ENCODE measurements at regions not wholly inside any gene's neighbourhood (a gene's known extent, or its start where the extent isn't known, plus 50 kb on each side); places are given as distances from the start of the nearest gene placed in this dataset.

DNA sequence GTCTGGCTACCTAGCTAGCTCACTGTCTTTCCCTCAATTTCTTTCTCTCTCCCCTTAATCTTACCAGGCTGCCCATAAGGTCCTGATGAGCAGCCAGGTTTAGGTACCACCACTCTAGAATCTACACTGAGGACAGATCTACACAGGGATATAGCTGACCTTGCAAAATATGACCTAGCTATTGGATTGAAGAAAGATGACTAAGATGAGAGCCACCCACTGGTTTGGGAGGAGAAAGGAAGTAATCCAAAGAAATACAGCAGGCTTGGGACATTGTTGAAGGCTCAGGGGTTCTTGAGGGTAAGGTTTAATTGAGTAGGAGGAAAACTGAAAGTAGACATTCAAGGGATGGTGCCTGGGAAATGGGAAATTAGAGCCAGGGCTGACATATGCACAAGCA lies 142.0 kb upstream of the TMC3 start:
- ATAC-seq = no peak

DNA sequence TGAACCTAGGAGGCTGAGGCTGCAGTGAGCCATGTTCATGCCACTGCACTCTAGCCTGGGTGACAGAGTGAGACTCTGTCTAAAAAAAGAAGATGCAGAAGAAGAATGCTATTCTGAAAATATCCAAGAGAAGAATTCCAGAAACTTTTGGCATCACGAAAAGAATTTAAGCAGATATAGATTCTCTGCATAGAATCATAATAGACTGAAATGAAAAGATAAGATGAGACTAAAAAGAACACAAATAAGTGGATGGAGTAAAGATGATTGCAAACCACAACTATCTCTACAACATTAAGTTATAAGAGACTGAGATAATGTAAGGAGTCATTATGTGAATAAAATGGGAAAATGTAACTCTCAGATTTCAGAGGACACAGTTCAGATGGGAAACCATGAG lies 140.7 kb upstream of the TMC3 start:
- no TSS peak for BruUV-seq (replicated peaks)
- Histone ChIP-seq H3K27me3 (ENCODE audit: control insufficient read depth, insufficient read depth, low read length) (no peaks in the 10 kb centered on the region), H3K27ac (ENCODE audit: low read length) (no peak overlapping the region), H3K9me3 (ENCODE audit: control insufficient read depth, insufficient read depth, low read depth, low read length) (no peaks in the 10 kb centered on the region), H3K4me1 (ENCODE audit: control insufficient read depth, insufficient read depth, low read length) (no peaks in the 10 kb centered on the region; the same call in 1 of the 2 replicates), H3K4me3 (ENCODE audit: low read depth in 2 of 2, low read length in 2 of 2) (no peak overlapping the region), H3K36me3 (ENCODE audit: control insufficient read depth, insufficient read depth, low read length) (no peaks in the 10 kb centered on the region)
- POLR2A ChIA-PET = no interaction called here
- TF ChIP-seq, protein P1, sequence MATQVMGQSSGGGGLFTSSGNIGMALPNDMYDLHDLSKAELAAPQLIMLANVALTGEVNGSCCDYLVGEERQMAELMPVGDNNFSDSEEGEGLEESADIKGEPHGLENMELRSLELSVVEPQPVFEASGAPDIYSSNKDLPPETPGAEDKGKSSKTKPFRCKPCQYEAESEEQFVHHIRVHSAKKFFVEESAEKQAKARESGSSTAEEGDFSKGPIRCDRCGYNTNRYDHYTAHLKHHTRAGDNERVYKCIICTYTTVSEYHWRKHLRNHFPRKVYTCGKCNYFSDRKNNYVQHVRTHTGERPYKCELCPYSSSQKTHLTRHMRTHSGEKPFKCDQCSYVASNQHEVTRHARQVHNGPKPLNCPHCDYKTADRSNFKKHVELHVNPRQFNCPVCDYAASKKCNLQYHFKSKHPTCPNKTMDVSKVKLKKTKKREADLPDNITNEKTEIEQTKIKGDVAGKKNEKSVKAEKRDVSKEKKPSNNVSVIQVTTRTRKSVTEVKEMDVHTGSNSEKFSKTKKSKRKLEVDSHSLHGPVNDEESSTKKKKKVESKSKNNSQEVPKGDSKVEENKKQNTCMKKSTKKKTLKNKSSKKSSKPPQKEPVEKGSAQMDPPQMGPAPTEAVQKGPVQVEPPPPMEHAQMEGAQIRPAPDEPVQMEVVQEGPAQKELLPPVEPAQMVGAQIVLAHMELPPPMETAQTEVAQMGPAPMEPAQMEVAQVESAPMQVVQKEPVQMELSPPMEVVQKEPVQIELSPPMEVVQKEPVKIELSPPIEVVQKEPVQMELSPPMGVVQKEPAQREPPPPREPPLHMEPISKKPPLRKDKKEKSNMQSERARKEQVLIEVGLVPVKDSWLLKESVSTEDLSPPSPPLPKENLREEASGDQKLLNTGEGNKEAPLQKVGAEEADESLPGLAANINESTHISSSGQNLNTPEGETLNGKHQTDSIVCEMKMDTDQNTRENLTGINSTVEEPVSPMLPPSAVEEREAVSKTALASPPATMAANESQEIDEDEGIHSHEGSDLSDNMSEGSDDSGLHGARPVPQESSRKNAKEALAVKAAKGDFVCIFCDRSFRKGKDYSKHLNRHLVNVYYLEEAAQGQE (IDR thresholded peaks at IDR 0.05; ENCODE audit: insufficient read depth in 1 of 2, low read depth in 2 of 2, low read length in 1 of 2) = no peak
- no peak for TF ChIP-seq SIN3A (IDR thresholded peaks at IDR 0.05; ENCODE audit: borderline replicate concordance, insufficient read depth, low read depth, low read length)
- no peak for TF ChIP-seq TCF7L2 (IDR thresholded peaks at IDR 0.05; ENCODE audit: low read depth, low read length)
- TF ChIP-seq, protein P2, sequence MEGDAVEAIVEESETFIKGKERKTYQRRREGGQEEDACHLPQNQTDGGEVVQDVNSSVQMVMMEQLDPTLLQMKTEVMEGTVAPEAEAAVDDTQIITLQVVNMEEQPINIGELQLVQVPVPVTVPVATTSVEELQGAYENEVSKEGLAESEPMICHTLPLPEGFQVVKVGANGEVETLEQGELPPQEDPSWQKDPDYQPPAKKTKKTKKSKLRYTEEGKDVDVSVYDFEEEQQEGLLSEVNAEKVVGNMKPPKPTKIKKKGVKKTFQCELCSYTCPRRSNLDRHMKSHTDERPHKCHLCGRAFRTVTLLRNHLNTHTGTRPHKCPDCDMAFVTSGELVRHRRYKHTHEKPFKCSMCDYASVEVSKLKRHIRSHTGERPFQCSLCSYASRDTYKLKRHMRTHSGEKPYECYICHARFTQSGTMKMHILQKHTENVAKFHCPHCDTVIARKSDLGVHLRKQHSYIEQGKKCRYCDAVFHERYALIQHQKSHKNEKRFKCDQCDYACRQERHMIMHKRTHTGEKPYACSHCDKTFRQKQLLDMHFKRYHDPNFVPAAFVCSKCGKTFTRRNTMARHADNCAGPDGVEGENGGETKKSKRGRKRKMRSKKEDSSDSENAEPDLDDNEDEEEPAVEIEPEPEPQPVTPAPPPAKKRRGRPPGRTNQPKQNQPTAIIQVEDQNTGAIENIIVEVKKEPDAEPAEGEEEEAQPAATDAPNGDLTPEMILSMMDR (IDR thresholded peaks at IDR 0.05) = no peak
- no peak for TF ChIP-seq POLR2AphosphoS5 (IDR thresholded peaks at IDR 0.05; ENCODE audit: low read depth, low read length)
- ATAC-seq (no peak), DNase-seq (ENCODE audit: low read depth, low spot score) (no peak)
- CTCF ChIA-PET = no interaction called here
- in situ Hi-C loops (cut with HindIII; ENCODE audit: low pct_unique_long_range_greater_than_20kb, low sequenced_read_pairs) (no loop called here), intact Hi-C loops (cut with micrococcal nuclease; ENCODE audit: unreplicated experiment) (no loop called here)

More for the DNA sequence above, 142.0 kb upstream of the TMC3 start:
- BruUV-seq (replicated peaks) = no TSS peak
- H3K4me3 ChIP-seq (ENCODE audit: low read depth in 2 of 2, low read length in 2 of 2) = no peak overlapping the region
- in situ Hi-C loops (cut with HindIII; ENCODE audit: low pct_unique_long_range_greater_than_20kb, low sequenced_read_pairs) = no loop called here
- ChIA-PET POLR2A (no interaction called here), CTCF (no interaction called here)
- H3K4me1 ChIP-seq (ENCODE audit: control insufficient read depth, insufficient read depth, low read length) = no peaks in the 10 kb centered on the region; the same call in 1 of the 2 replicates
- TF ChIP-seq SIN3A (IDR thresholded peaks at IDR 0.05; ENCODE audit: borderline replicate concordance, insufficient read depth, low read depth, low read length) = no peak
- TF ChIP-seq POLR2AphosphoS5 (IDR thresholded peaks at IDR 0.05; ENCODE audit: low read depth, low read length) = no peak
- TF ChIP-seq, protein P1 (IDR thresholded peaks at IDR 0.05; ENCODE audit: insufficient read depth in 1 of 2, low read depth in 2 of 2, low read length in 1 of 2) = no peak
- TF ChIP-seq, protein P2 (IDR thresholded peaks at IDR 0.05) = no peak
- TF ChIP-seq TCF7L2 (IDR thresholded peaks at IDR 0.05; ENCODE audit: low read depth, low read length) = no peak
- DNase-seq (ENCODE audit: low read depth, low spot score) = no peak
- H3K27me3 ChIP-seq (ENCODE audit: control insufficient read depth, insufficient read depth, low read length) = no peaks in the 10 kb centered on the region
- no peaks in the 10 kb centered on the region for H3K36me3 ChIP-seq (ENCODE audit: control insufficient read depth, insufficient read depth, low read length)
- H3K27ac ChIP-seq (ENCODE audit: low read length) = no peak overlapping the region
- intact Hi-C loops (cut with micrococcal nuclease; ENCODE audit: unreplicated experiment) = no loop called here
- no peaks in the 10 kb centered on the region for H3K9me3 ChIP-seq (ENCODE audit: control insufficient read depth, insufficient read depth, low read depth, low read length)
